NB4 (cell line): ENCODE measurements at regions not wholly inside any gene's neighbourhood (a gene's known extent, or its start where the extent isn't known, plus 50 kb on each side); places are given as distances from the start of the nearest gene placed in this dataset.

Source experiments
- DNase-seq: peaks from one replicate; pipeline ENCODE4 v3.0.0; 2010; ENCODE audit warnings: low read depth
- H3K4me3 ChIP-seq: one replicate; pipeline ENCODE4 v1.5.1; 2011; ENCODE audit warnings: mild to moderate bottlenecking, low read depth, low read length, moderate library complexity
- MYC ChIP-seq: IDR thresholded peaks from 2 replicates; pipeline ENCODE4 v1.6.1; 2011; ENCODE audit warnings: low read depth, low read length
- POLR2A ChIP-seq: IDR thresholded peaks from 2 replicates; pipeline ENCODE4 v1.6.1; 2011; ENCODE audit warnings: mild to moderate bottlenecking; ENCODE audit not compliant: insufficient read length; ENCODE audit errors: extremely low read depth
- TF ChIP-seq, protein P1 (sequence below): IDR thresholded peaks from 2 replicates; pipeline ENCODE4 v1.6.1; 2011; ENCODE audit warnings: low read depth, low read length
- TF ChIP-seq, protein P2 (sequence below): IDR thresholded peaks from one replicate; pipeline ENCODE4 v1.5.1; 2012; ENCODE audit warnings: low read depth, low read length

DNA sequence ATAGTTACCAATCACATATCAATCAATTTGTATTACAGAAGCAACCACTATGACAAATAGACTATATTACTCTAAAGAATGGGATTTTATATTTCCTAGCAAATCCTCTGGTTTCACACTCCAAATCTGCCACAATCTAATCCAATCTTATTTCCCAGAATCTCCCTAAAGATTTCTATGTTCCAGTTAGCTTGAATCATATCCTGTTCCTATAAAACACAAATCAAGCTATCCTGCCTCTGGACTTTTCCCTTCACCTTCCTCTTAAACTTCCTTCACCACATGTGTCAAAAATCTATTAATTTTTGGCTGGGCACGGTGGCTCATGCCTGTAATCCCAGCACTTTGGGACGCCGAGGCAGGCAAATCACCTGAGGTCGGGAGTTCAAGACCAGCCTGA, 50.0 kb downstream of the PIK3C2A start:
- TF ChIP-seq POLR2A (no peak), MYC (no peak)
- TF ChIP-seq, protein P1, sequence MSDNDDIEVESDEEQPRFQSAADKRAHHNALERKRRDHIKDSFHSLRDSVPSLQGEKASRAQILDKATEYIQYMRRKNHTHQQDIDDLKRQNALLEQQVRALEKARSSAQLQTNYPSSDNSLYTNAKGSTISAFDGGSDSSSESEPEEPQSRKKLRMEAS: no peak
- TF ChIP-seq, protein P2, sequence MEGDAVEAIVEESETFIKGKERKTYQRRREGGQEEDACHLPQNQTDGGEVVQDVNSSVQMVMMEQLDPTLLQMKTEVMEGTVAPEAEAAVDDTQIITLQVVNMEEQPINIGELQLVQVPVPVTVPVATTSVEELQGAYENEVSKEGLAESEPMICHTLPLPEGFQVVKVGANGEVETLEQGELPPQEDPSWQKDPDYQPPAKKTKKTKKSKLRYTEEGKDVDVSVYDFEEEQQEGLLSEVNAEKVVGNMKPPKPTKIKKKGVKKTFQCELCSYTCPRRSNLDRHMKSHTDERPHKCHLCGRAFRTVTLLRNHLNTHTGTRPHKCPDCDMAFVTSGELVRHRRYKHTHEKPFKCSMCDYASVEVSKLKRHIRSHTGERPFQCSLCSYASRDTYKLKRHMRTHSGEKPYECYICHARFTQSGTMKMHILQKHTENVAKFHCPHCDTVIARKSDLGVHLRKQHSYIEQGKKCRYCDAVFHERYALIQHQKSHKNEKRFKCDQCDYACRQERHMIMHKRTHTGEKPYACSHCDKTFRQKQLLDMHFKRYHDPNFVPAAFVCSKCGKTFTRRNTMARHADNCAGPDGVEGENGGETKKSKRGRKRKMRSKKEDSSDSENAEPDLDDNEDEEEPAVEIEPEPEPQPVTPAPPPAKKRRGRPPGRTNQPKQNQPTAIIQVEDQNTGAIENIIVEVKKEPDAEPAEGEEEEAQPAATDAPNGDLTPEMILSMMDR: no peak
- no peak for DNase-seq
- no peak overlapping the region for H3K4me3 ChIP-seq

DNA sequence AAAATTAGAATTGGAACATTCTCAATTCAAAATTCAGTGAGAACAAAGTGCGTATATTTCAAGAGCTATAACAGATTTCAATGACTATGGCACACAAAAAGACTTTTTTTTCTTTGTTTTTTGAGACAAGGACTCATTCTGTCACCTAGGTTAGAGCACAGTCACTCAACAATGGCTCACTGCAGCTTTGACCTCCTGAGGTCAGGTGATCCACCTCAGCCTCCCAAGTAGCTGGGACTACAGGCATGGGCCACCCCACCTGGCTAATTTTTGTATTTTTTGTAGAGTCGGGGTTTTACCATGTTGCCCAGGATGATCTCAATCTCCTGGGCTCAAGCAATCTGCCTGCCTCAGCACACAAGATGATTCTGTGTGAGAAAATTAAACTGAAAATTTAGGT, 51.5 kb downstream of the PIK3C2A start:
- no peak overlapping the region for H3K4me3 ChIP-seq
- TF ChIP-seq MYC (no peak), POLR2A (no peak)
- TF ChIP-seq, protein P1: no peak
- TF ChIP-seq, protein P2: no peak
- no peak for DNase-seq

DNA sequence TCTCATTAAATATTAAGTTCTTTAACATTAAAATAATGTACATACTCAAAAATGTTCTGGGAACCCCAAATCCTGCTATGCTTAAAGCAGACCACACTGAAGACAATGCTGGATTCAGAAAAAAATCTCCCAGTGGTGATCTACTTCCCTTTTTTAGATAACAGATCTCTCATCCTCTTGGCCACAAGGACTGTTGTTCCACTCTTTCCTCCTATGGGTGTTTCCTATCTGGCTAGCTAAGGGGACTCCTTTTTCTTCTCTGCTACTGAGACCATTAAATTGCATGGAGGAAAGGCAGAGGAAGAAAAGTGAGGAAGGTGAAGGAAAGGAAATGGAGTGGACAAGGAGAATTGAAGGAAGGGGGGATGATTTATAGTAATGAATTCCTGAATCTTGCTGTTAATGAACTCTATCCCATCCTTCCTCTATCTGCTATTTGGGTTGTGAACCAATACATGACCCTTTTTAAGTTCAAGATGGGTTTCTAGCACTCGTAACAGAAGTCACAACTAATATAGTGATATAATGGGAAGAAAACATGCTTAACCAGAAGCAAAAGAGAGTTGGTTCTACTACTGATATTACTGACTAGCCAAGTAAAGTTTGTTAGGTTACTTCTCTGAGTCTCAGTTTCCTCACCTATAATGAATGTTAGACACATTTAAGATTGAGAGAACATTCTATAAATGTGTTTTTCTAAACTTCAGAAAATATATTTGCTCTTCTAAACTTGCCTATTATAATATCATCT, 53.2 kb downstream of the PIK3C2A start:
- H3K4me3 ChIP-seq: no peak overlapping the region
- no peak for TF ChIP-seq POLR2A
- TF ChIP-seq, protein P2: no peak
- TF ChIP-seq, protein P1: no peak
- TF ChIP-seq MYC: no peak
- peak; percentile 74 for DNase-seq

DNA sequence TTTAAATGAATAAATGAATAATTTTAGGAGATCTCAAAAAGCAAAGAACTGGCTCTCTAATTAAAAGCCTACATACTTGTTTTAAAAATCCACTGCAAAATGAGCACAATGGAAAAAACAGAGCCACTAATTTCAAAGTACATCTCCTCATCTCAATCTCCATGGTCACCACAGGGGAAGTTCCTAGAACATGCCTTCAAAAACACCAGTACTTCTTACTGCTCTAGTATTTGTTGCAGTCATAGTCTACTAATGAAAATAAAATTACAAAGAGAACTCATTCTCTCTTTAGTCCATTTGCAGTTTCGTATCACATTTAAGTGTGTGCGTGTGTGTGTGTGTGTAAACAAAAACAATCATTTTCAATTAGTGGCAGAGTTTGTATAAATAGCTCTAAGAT, 54.0 kb downstream of the PIK3C2A start:
- no peak overlapping the region for H3K4me3 ChIP-seq
- DNase-seq: peak; percentile 11
- TF ChIP-seq, protein P2: no peak
- TF ChIP-seq, protein P1: no peak
- TF ChIP-seq MYC: no peak
- no peak for TF ChIP-seq POLR2A

DNA sequence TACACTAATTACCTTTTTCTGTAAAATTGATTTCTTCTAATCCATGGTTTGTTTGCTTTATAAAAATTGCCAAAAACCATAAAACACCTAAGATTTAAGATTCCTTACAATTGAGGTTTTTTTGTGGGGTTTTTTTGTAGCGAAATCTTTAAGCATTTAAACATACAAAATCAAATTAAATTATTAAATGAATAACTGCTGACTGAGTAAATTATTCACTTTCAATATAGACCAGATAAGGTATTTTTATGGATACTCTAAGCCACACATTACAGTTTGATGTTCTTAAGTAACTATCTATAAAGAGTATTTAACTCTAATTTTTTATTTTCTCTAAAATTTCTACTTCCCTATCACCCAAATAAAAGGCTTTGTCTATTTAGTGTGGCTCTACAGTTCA, 55.5 kb downstream of the PIK3C2A start:
- no peak overlapping the region for H3K4me3 ChIP-seq
- DNase-seq: no peak
- no peak for TF ChIP-seq POLR2A
- no peak for TF ChIP-seq MYC
- TF ChIP-seq, protein P2: no peak
- TF ChIP-seq, protein P1: no peak

DNA sequence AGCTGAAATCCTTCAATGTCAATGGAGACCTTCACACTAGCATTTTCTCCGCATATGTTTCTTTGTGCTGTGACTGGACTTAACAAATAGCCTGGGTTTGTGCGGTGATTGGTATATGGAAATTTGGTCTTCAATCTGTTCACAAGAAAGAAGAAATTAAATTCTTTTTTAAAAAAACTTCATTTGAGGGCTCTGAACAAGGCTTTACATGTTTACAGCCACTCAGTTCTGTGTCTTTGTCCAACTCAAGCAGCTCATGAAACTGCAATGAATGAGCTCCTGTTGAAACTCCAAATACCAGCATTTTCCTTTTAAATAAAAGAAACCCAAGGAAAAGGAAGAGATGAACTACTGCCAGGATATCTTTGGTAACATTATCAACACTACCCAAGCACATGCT, 57.3 kb downstream of the PIK3C2A start:
- H3K4me3 ChIP-seq: no peak overlapping the region
- no peak for TF ChIP-seq POLR2A
- TF ChIP-seq, protein P2: no peak
- TF ChIP-seq, protein P1: no peak
- TF ChIP-seq MYC: no peak
- no peak for DNase-seq
